HAP-1 (cell line): ENCODE measurements at regions not wholly inside any gene's neighbourhood (a gene's known extent, or its start where the extent isn't known, plus 50 kb on each side); places are given as distances from the start of the nearest gene placed in this dataset.
"Not testable (repeated sequence)": the region's sequence is repeated elsewhere in the genome, so short reads cannot be mapped to it uniquely, and the experiment has no call there.

Experiments
- DNase-seq, 2 experiments: peaks; one replicate each; pipeline ENCODE4 v3.0.0-alpha.2; 2016 to 2020; ENCODE audit warnings: low spot score in 2 of 2
- H3K27me3 ChIP-seq: fragments of 250-450 bp; sonication (Bioruptor Pico); 2 replicates; pipeline ENCODE4 v1.5.1; 2020; ENCODE audit warnings: low read depth, mild to moderate bottlenecking, moderate library complexity
- H3K36me3 ChIP-seq: fragments of 250-450 bp; sonication (Bioruptor Pico); replicated peaks from 2 replicates; pipeline ENCODE4 v1.5.1; 2020; ENCODE audit warnings: mild to moderate bottlenecking
- H3K4me1 ChIP-seq: fragments of 250-450 bp; sonication (Bioruptor Pico); 2 replicates; pipeline ENCODE4 v1.5.1; 2020; ENCODE audit warnings: mild to moderate bottlenecking
- H3K4me3 ChIP-seq: fragments of 250-450 bp; sonication (Bioruptor Pico); 2 replicates; pipeline ENCODE4 v1.5.1; 2020; ENCODE audit warnings: mild to moderate bottlenecking, moderate library complexity
- H3K9me3 ChIP-seq: fragments of 250-450 bp; sonication (Bioruptor Pico); 2 replicates; pipeline ENCODE4 v1.5.1; 2020; ENCODE audit warnings: mild to moderate bottlenecking, moderate library complexity
- in situ Hi-C: fragments of 300-500 bp; cut with MboI; formaldehyde crosslinking; loops from 3 replicates; pipeline ENCODE4 v1.14.3; 2020; ENCODE audit warnings: low sequenced_read_pairs, inconsistent platforms, mixed read lengths

GRCh38 chr5:50898966-50899365, 232.5 kb downstream of the PARP8 start:
- Histone ChIP-seq H3K27me3 (no peaks in the 10 kb centered on the region), H3K36me3 (no peaks in the 10 kb centered on the region), H3K4me1 (no peaks in the 10 kb centered on the region), H3K9me3 (no peaks in the 10 kb centered on the region), H3K4me3 (no peak overlapping the region)
- no peak for DNase-seq
- in situ Hi-C loops, result no loop called here

- H3K4me3 ChIP-seq, result no peak overlapping the region
- H3K36me3 ChIP-seq, result no peaks in the 10 kb centered on the region
- in situ Hi-C loops, result no loop called here
- H3K4me1 ChIP-seq, result no peaks in the 10 kb centered on the region
- no peaks in the 10 kb centered on the region for H3K9me3 ChIP-seq
- no peak for DNase-seq
- H3K27me3 ChIP-seq, result no peaks in the 10 kb centered on the region
Observed at GRCh38 chr5:50900952-50901510, 234.6 kb downstream of the PARP8 start.

DNA sequence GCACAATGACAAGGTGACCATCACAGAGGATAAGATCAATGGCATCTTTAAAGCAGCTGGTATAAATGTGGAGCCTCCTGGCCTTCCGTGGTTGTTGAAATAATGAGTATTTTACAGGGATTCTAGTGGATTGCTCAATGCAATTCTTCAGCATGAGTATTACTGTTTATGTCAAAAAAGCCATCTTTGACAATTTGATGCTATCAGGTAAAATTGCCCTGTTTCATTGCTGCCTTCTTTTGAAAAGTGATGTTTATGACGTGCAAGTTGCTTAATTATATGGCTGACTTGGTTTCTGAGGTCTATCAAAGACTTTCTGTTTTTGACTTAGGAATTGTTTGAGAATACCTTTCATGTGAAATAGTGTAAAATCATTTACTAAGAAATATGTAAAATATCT, 237.2 kb downstream of the PARP8 start:
- in situ Hi-C loops, result no loop called here
- no peaks in the 10 kb centered on the region for H3K27me3 ChIP-seq
- DNase-seq, result no peak
- no peak overlapping the region for H3K4me3 ChIP-seq
- no peaks in the 10 kb centered on the region for H3K36me3 ChIP-seq
- no peaks in the 10 kb centered on the region for H3K9me3 ChIP-seq
- no peaks in the 10 kb centered on the region for H3K4me1 ChIP-seq

DNA sequence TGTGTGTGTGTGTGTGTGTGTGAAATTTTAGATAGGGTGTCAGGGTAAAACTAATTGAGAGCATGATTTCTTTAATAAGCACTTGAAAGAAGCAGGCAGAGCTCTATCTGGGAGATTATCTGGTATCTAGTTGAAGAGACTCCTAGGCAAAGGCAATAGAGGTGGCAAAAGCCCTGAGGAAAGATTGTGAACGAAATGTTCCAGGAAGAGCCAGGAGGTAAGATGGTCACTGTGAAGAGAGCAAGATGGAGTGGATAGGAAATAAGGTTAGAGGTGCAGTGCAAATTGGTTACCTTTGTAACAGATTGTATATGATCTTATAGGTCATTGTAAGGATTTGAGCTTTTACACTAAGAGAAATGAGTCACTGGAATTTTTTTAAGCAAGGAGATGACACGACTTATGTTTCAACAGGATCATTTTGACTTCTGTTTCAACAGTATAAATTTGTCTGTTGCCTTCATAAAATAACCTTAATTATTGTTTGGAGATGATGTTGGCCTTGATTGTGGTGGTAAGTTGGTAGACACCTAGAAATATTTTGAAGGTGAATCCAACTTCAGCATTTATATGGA, 239.6 kb downstream of the PARP8 start:
- DNase-seq, result no peak
- no peaks in the 10 kb centered on the region for H3K36me3 ChIP-seq
- in situ Hi-C loops, result no loop called here
- H3K4me3 ChIP-seq, result no peak overlapping the region
- no peaks in the 10 kb centered on the region for H3K9me3 ChIP-seq
- H3K4me1 ChIP-seq, result no peaks in the 10 kb centered on the region
- H3K27me3 ChIP-seq, result no peaks in the 10 kb centered on the region

DNA sequence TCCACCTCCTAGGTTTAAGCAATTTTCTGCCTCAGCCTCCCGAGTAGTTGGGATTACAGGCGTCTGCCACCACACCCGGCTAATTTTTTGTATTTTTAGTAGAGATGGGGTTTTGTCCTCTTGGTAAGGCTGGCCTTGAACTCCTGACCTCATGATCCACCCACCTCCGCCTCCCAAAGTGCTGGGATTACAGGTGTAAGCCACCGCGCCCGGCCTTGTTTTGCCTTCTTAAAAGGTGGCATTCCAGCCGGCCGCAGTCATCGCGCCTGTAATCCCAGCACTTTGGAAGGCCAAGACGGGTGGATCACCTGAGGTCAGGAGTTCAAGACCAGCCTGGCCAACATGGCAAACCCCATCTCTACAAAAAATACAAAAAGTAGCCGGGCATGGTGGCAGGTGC, 253.7 kb downstream of the PARP8 start:
- H3K4me3 ChIP-seq, H3K36me3 ChIP-seq, DNase-seq, H3K9me3 ChIP-seq, H3K4me1 ChIP-seq, H3K27me3 ChIP-seq, in situ Hi-C loops: not testable (repeated sequence)

GRCh38 chr5:50921366-50922133, 255.1 kb downstream of the PARP8 start:
- Histone ChIP-seq H3K27me3 (no peaks in the 10 kb centered on the region), H3K4me3 (no peak overlapping the region), H3K4me1 (no peaks in the 10 kb centered on the region), H3K9me3 (no peaks in the 10 kb centered on the region), H3K36me3 (no peaks in the 10 kb centered on the region)
- in situ Hi-C loops, result no loop called here
- no peak for DNase-seq

DNA sequence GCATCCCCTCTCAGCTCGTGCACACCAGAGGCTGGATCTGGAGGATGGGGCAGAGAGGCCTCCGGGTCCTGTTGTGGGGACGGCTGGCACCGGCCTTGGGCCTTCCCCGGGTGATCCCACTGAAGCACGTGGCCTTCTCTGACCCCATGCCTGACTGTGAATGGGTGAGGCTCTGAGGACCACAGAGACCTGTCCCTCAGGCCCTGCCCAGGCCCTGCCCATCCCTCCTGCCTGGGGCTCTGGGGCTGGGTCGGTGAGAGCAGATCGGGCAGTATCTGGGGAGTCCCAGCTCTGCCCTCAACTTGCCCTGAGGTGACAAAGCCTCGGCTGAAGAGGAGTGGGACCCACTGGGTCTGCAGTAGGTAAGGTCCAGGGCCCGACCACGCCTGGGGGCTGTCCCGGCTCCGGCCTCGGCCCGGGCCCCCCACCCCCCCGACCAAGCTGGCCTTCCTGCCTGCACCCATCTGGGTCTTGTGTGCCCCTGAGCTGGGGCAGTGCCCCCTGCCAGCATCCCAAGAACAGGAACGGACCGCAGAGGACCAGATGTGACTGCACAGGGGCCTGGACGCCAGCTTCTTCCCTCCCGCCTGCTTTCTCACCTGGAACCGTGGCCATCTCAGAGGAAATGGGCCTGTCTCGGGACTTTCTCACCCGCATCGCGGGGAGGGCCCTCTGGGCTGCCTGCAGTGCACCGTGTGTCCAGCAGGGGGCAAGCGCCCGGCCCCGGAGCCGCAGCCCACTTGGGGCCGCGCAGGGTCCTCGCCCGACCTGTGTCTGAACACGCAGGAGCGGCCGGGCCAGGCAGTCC, 255.9 kb downstream of the PARP8 start:
- DNase-seq, in situ Hi-C loops, H3K9me3 ChIP-seq, H3K27me3 ChIP-seq, H3K36me3 ChIP-seq, H3K4me1 ChIP-seq, H3K4me3 ChIP-seq: not testable (repeated sequence)

GRCh38 chr5:50922942-50923767, 256.7 kb downstream of the PARP8 start:
- no peaks in the 10 kb centered on the region for H3K9me3 ChIP-seq
- in situ Hi-C loops, result no loop called here
- H3K27me3 ChIP-seq, result no peaks in the 10 kb centered on the region
- H3K4me3 ChIP-seq, result no peak overlapping the region
- no peaks in the 10 kb centered on the region for H3K4me1 ChIP-seq
- no peaks in the 10 kb centered on the region for H3K36me3 ChIP-seq
- no peak for DNase-seq

DNA sequence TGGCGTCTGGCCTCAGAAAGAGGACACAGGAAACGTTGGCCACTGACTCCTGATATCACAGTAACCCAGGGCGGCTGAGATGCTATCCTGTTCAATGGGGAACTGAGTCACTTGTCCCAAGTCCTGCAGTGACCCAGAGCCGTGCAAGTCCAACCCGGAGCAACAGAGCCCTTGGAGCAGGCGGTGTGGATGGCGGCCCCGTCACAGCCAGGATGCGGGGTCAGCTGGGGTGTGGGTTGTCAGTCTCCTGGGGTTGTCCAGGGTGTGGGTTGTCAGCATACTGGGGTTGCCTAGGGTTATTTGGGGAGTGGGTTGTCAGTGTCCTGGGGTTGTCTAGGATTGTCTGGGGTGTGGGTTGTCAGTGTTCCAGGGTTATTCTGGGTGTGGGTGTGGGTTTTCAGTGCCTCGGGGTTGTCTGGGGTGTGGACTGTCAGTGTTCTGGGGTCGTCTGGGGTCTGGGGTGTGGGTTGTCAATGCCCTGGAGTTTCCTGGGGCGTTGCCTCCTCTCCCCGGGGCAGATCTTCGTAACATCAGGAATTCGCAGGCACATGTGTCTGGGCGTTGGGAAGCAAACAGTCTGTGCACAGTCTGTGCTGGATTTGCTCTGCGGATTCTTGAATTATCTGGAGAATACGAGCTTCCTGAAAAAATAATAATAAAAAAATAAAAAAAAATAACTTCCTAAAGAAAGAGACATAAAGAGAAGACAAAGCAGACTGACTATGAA, 257.5 kb downstream of the PARP8 start:
- no peaks in the 10 kb centered on the region for H3K27me3 ChIP-seq
- H3K9me3 ChIP-seq, result no peaks in the 10 kb centered on the region
- H3K4me3 ChIP-seq, result no peak overlapping the region
- H3K36me3 ChIP-seq, result no peaks in the 10 kb centered on the region
- H3K4me1 ChIP-seq, result no peaks in the 10 kb centered on the region
- in situ Hi-C loops, result no loop called here
- DNase-seq, result no peak

- Histone ChIP-seq H3K36me3 (no peaks in the 10 kb centered on the region), H3K27me3 (no peaks in the 10 kb centered on the region), H3K4me1 (no peaks in the 10 kb centered on the region), H3K4me3 (no peak overlapping the region), H3K9me3 (no peaks in the 10 kb centered on the region)
- in situ Hi-C loops, result no loop called here
- no peak for DNase-seq
Observed at GRCh38 chr5:50927953-50928352, 261.5 kb downstream of the PARP8 start.

DNA sequence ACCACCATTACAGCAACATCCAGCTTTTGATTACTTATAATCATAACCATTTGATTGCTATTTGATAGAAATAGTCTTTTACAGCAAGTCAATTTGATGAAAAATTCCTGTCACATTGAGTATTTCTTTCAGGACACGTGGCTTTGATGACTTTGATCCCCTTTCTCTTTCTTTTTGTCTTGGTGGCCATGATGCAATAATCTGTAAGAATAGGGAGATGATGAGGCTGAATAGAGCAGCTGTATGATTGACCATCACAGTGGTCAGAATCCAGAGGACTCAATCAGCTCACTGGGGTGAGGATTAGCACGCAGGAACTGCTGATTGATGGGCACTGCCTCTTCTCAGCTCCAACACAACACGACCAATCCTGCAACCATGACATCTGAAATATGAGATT, 262.7 kb downstream of the PARP8 start:
- Histone ChIP-seq H3K9me3 (no peaks in the 10 kb centered on the region), H3K36me3 (no peaks in the 10 kb centered on the region), H3K27me3 (no peaks in the 10 kb centered on the region), H3K4me1 (no peaks in the 10 kb centered on the region), H3K4me3 (no peak overlapping the region)
- in situ Hi-C loops, result no loop called here
- no peak for DNase-seq

- in situ Hi-C loops, result no loop called here
- no peaks in the 10 kb centered on the region for H3K36me3 ChIP-seq
Observed at GRCh38 chr5:50934343-50934742, 267.9 kb downstream of the PARP8 start.

GRCh38 chr5:50945139-50945538, 278.7 kb downstream of the PARP8 start:
- no peak for DNase-seq
- in situ Hi-C loops, result no loop called here
- Histone ChIP-seq H3K4me3 (no peak overlapping the region), H3K4me1 (no peaks in the 10 kb centered on the region), H3K9me3 (peaks cover 5% of the 10 kb centered on the region; the same call in 1 of the 2 replicates), H3K36me3 (no peaks in the 10 kb centered on the region), H3K27me3 (no peaks in the 10 kb centered on the region)

More at GRCh38 chr5:50934343-50934742, 267.9 kb downstream of the PARP8 start:
- H3K4me3 ChIP-seq, result no peak overlapping the region
- H3K9me3 ChIP-seq, result no peaks in the 10 kb centered on the region
- H3K4me1 ChIP-seq, result no peaks in the 10 kb centered on the region
- no peak for DNase-seq
- H3K27me3 ChIP-seq, result no peaks in the 10 kb centered on the region
